HG02759 (cell line): ENCODE measurements at regions not wholly inside any gene's neighbourhood (a gene's known extent, or its start where the extent isn't known, plus 50 kb on each side); places are given as distances from the start of the nearest gene placed in this dataset.

Experiments
- ATAC-seq: cut with Tn5 transposase; IDR thresholded peaks from one replicate; pipeline ENCODE4 v1.9.1; 2021; ENCODE audit warnings: mild to moderate bottlenecking, moderate library complexity; ENCODE audit not compliant: unreplicated experiment

DNA sequence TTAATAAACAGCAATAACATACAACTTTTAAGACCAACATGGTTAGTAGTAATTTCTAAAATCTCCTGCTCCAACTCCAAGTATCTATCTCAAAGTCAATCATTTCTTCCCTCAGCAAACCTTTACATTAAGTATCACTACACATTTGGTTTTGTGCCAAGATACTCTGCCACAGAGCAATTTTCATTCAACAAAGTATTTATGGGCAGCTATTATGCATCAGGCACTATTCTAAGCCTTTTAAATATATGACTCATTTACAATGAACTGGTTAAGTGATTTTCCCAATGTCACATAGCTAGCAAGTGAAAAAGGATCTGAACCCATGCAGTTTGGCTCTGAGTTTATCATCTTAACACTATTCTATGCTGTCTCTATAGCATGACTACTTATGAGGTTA is 264.3 kb downstream of the NOL4 start:
- ATAC-seq: no peak

- ATAC-seq: no peak
These were observed 265.1 kb downstream of the NOL4 start for GRCh38 chr18:33959609-33960008.

DNA sequence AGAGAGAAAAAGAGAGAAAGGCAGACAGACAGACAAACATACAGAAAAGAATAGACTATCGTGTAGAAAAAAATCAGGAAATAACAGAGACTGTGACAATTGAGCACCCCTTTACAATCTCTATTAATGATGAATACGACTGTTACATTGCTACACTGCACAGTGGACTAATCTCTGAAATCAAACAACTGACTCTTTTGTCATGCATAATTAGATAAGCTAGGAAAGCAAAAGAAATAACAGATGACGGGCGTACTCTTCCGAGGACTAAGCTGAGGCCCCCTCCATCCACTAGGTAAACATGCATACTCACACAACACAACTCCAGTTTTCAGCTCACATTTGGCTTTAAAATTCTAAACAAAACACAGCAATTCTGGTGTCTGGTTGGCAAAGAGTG is 267.0 kb downstream of the NOL4 start:
- no peak for ATAC-seq

GRCh38 chr18:33951031-33951430 is 273.7 kb downstream of the NOL4 start:
- no peak for ATAC-seq

DNA sequence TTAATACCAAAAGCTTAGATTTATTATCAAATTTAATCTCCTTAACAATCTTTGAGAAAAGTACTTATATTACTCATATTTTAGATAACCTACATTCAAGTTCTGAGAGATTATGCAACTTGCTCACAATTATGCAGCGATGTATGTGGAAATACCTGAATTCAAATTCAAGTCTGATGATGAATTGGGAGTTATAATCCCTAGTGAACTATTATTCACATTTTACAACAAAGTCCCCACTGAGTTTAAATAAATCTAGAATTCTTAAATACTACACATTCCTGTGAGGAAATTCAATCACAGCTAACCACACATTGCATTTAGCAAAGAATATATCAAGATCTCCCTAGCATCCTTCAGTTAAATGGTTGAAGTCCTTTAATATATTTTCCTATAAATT is 278.4 kb downstream of the NOL4 start:
- ATAC-seq: no peak

GRCh38 chr18:33944493-33944892 is 280.2 kb downstream of the NOL4 start:
- no peak for ATAC-seq

GRCh38 chr18:33937270-33937816 is 287.4 kb downstream of the NOL4 start:
- no peak for ATAC-seq

GRCh38 chr18:33934258-33934657 is 290.5 kb downstream of the NOL4 start:
- ATAC-seq: no peak

DNA sequence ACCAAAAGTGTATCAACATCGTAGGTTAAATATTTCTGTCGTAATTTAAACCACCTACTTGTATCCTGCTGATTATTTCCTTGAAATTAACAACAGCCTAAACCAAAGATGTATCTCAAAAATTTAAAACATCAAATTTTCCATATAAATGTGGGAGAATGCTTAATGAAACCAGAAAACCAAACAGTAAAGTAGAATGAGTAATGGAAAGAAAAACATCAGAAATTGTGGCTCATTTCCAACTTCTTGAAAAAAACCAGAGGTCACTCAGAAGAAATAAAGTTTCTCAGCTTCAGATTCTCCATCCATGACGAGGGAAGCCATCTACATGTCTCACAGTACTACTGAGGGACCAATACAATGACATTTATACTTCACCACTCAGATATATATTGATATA is 296.5 kb downstream of the NOL4 start:
- ATAC-seq: no peak

DNA sequence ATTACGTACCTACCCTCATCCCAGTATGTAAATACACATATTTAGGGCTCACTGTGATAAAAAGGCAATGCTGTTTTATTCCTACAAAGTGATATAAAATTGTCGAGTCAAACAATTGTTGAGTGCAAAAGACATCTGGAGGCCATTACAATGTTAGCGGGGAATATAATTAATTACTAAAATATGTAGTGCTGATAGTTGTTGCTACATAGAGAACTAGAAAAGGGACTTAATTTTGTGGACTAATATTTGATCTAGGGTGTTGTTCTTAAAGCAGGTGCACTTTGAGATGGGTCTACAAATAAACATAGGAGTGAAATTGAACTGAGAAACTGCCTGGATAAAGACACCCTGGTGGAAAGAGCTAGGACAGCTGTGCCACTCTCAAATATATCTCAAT is 300.1 kb downstream of the NOL4 start:
- ATAC-seq: no peak

DNA sequence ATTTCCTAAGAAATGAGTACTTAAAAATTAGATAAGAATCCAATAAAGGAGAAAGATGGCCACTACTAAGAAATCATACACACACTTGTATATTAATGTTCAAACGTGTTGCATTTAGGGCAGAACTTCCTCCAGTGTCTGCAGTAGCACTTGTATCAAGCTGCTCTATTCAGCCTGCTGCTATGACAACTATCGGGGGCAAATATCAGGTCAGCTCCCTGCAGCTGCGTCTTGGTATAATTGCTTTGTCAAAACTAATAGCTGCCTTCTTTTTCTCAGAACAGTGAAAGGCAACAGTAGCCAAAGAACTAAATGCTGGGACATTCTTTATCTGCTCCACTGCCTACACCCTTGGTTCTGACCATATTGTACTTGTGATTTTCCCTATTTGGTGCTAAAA is 300.7 kb downstream of the NOL4 start:
- no peak for ATAC-seq

DNA sequence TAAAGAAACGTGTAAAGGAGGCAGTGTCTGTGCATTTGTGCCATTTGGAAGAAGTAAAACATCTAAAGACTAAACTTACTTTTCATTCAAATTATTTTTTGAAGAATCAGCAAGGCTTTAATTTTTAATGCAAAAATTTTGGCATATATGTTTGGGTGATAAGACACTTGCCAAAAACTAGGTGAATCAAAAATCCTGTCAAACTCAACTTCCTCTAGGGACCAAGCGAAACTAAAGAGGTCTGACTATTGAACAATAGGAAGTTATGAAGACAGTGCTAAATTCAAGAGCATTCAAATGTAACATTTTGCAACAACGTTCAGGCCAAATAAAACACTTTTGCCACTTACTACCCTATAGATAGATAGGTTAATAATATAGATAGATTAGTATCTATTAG is 306.1 kb downstream of the NOL4 start:
- ATAC-seq: no peak

DNA sequence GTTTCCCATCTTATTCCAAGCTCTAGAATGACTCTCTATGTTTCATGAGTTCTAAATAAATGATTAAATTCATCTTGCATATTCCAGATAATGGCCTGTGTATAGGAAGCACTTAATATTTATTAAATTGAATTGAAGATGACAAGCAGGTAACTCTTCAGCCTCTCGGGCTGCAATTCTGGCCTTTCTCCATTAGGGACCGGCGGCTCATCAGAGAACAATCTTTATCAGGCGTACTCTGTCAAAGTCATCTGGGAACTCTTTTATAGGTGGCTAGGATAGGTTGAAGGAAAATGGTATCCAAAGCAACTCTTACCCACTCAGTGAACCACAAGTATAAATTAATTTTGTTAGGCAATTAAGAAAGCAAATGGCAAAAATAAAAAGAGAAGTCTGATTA is 308.5 kb downstream of the NOL4 start:
- no peak for ATAC-seq

- no peak for ATAC-seq
These were observed 310.3 kb downstream of the NOL4 start for GRCh38 chr18:33914399-33914798.

DNA sequence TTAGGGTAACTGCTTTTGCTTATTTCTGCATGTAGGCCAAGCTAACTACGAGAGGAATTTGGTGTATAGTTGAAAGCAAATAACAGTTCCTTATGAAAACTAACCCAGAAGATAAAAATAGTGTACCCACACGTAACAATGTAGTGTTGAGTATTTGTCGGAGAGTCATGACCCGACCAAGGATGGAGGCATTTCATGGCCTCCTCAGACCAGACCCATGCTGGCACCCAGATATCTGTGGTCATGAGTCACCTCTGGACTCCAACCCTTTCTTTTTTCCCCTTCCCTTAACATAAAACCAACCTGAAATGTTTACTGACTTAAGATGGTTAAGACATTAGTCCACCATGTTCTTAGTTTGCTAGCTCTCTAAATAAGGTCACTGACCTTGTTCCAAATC is 318.7 kb downstream of the NOL4 start:
- no peak for ATAC-seq

DNA sequence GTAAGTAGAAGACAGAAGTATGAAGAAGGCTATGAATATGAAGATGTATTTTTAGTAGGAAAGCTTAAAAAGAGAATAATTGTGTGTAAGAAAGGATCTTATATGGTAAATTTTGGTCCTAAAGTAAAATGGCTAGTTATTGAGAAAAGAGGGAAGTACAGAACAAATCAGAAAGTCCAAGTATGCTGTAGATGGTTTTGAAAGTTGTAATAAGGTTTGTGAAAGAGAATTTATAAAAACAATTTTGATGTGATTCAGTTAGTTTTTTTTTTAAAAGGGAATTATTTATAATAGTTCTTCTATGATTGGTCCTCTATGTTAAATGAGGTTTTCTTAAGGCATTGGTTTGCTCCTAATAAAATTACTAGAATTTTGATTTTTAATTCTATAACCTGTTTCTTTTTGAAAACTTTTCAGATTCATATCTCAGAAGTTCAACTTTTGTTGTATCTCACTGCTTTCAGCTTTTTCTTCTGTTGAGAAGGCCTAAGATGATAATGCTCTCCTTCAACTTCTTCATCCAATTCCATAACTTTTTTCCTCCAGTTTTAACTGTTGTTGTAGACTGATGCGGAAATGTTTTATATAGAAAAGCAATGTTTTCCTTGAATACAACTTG is 322.7 kb downstream of the NOL4 start:
- ATAC-seq: no peak

GRCh38 chr18:33900638-33901037 is 322.6 kb downstream of the ASXL3 start:
- ATAC-seq: no peak

DNA sequence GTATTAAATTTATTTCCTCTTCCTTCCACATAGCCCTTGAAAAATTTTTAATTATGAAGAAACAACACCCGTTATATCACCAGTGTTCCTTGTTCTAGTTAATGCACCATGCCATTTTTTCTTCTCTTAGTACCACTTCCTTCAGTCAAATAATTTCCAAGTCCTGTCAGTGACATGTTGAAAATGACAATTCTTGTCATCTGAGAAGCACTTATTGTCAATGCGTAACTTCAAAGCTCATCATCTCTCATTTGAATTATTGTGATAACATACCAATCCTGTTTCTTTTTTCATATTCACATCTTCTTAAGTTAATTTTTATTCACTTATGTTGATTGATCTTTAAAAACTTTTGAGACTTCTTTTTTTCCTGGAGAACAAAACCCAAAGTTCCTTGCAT is 320.4 kb downstream of the ASXL3 start:
- ATAC-seq: no peak

GRCh38 chr18:33878213-33878612 is 300.2 kb downstream of the ASXL3 start:
- ATAC-seq: no peak

DNA sequence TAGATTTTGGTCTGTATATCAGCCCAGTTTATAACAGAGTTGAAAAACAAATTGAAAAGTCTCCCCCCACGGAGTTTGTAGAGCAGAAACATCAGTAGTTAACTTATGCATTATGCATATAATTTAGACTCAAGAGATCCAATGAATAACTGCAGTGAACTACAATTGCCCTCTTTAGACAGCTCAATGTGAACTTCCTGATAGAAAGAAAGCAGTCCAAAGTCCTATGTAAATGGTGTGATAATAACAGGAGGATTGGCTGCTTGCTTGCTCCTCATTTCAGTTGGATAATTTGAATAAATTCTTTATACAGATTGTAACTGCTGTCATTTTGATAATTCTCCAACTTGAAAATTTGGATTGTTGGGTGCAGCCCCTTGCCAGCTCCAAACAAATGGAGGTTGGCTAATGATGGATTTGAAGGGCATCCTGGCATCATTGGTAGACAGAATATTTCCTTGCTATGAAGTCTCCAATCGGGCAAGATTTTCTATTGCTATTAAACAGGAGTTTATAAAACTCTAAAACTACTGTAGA is 297.1 kb downstream of the ASXL3 start:
- ATAC-seq: no peak

DNA sequence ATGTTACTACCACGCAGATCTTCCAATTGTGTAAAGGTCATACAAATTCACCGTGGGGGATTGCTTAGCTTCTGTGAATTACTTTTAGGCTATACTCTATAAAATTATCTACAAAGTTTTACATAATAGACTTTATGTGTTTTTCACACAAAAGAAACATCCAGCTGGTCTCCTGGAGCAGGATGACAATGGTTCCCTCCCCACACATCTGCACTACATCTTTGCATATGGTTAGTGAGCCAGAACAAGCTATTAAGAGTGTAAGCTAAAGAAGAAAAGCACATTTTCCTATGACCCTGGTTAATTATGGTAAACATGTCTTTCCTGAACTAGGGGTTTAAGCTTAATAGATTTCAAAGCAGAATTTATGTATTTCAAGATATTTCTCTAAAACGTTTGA is 295.1 kb downstream of the ASXL3 start:
- no peak for ATAC-seq

DNA sequence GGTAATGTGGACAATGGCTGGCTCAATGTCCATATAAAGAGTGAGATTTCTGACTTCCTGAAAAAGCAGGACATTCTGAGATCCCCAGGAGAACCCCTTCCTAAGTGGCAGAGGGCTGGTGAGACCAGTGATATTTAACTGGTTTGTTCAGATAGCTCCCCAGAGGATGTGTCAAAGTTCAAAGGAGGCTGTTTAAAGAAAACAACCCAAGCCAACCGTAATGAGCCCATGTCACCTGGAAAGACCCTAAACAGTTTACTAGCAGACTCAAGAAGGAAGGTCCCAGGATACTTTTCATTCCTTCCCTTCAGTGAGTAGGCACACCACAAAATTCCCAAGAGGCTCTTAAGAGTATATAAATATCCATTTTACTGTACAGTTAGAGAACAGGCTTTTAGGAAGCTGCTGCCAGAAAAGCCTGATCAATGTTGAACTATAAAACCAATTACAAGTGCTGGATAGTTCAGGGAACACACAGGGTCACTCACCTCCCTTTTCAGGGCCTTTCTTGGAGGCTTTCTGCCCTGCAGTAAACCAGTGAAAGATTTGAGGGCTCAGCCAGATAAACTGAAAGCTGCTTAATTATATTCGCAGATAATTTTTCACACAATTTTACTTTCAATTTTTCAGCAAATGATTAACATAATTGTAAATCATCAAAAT is 293.5 kb downstream of the ASXL3 start:
- ATAC-seq: no peak
